Stomach (tissue), 8 donors: ENCODE measurements at regions not wholly inside any gene's neighbourhood (a gene's known extent, or its start where the extent isn't known, plus 50 kb on each side); places are given as distances from the start of the nearest gene placed in this dataset.

Source experiments
- DNase-seq, 2 donors: peaks; one replicate each; pipeline versions ENCODE4 v3.0.0 to v3.0.0-alpha.2; 2013 to 2019
- H3K27ac ChIP-seq, 5 donors: fragments of 200-600 bp in 4 of 5; sonication (generic) in 4 of 5; one replicate each; pipeline ENCODE4 v1.5.1; 2013 to 2019; ENCODE audit warnings: mild to moderate bottlenecking in 1 of 5, moderate library complexity in 1 of 5
- H3K27me3 ChIP-seq, 3 donors: fragments of 200-600 bp; sonication (generic); one replicate each; pipeline ENCODE4 v1.5.1; 2017 to 2019; ENCODE audit warnings: mixed run types in 1 of 3
- H3K36me3 ChIP-seq, 4 donors: fragments of 200-600 bp; sonication (generic); 1 replicate in 3 of 4; 2 replicates in 1 of 4; pipeline ENCODE4 v1.5.1; 2016 to 2019
- H3K4me1 ChIP-seq, 4 donors: fragments of 200-600 bp; sonication (generic); one replicate each; pipeline ENCODE4 v1.5.1; 2016 to 2019
- H3K4me3 ChIP-seq, 4 donors: fragments of 200-600 bp; sonication (generic) in 3 of 4; one replicate each; pipeline ENCODE4 v1.5.1; 2016 to 2019; ENCODE audit warnings: mild to moderate bottlenecking in 1 of 4
- H3K9me3 ChIP-seq, 4 donors: fragments of 200-600 bp; sonication (generic); one replicate each; pipeline ENCODE4 v1.5.1; 2016 to 2019
- EP300 ChIP-seq: sonication (generic); formaldehyde crosslinking; IDR thresholded peaks from one replicate; pipeline ENCODE4 v1.6.1; 2017; ENCODE audit warnings: antibody characterized with exemption
- POLR2A ChIP-seq, 4 donors: fragments of 450-650 bp; IDR thresholded peaks; one replicate each; pipeline ENCODE4 v1.6.1; 2016; ENCODE audit warnings: antibody characterized with exemption in 4 of 4, control low read depth in 2 of 4, mild to moderate bottlenecking in 1 of 4, moderate library complexity in 1 of 4
- POLR2AphosphoS5 ChIP-seq, 3 donors: sonication (generic); formaldehyde crosslinking; IDR thresholded peaks; one replicate each; pipeline ENCODE4 v1.6.1; 2016; ENCODE audit warnings: antibody characterized with exemption in 3 of 3
- WGBS, 5 donors: extraction: QIAGEN DNeasy Blood & Tissue Kit in 3 of 5; methylation state at CpG; one replicate each; pipeline versions ENCODE4 v1.1.5 to v1.1.7; 2013 to 2018; 5-methylcytosine and 5-hydroxymethylcytosine counted together
- intact Hi-C: fragments of 100-400 bp; cut with DNase I; formaldehyde crosslinking; loops from one replicate; pipeline ENCODE4 v1.15.1; 2023; ENCODE audit warnings: low total_unique reads
- TF ChIP-seq, protein P1 (sequence below), 7 experiments: fragments of 450-650 bp in 4 of 7; fragments of 200-600 bp in 3 of 7; sonication (generic) in 3 of 7; IDR thresholded peaks; one replicate each; pipeline ENCODE4 v1.5.1; 2016 to 2019; ENCODE audit warnings: antibody characterized with exemption in 7 of 7, control low read depth in 2 of 7, mild to moderate bottlenecking in 1 of 7
- donor health status: healthy with polysubstance abuse.
- donor health status: Bipolar disorder and iron deficiency.
- donor health status: healthy.

DNA sequence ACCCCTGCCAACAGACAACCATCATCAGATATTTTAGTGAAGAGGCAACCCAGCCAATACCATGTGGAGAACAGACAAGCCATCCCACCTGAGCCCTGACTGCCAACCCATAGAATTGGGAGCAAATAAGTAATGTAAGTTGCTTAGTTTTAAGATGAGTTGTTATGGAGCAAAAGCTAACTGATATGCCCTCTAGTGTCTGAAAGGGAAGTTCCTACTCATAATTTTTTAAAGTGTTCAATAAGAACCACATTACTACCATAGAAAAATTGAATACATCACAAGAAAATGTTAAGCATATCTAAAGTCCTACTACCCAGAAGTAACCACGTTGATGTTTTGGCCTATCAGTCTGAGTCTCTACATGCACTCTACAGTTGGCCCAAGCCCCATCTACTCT lies 50.8 kb upstream of the SLC36A4 start:
- H3K27ac ChIP-seq: no peak overlapping the region
- peaks cover 0 to 16% (median 0%) of the 10 kb centered on the region in 4 donors for H3K4me1 ChIP-seq
- TF ChIP-seq, protein P1, sequence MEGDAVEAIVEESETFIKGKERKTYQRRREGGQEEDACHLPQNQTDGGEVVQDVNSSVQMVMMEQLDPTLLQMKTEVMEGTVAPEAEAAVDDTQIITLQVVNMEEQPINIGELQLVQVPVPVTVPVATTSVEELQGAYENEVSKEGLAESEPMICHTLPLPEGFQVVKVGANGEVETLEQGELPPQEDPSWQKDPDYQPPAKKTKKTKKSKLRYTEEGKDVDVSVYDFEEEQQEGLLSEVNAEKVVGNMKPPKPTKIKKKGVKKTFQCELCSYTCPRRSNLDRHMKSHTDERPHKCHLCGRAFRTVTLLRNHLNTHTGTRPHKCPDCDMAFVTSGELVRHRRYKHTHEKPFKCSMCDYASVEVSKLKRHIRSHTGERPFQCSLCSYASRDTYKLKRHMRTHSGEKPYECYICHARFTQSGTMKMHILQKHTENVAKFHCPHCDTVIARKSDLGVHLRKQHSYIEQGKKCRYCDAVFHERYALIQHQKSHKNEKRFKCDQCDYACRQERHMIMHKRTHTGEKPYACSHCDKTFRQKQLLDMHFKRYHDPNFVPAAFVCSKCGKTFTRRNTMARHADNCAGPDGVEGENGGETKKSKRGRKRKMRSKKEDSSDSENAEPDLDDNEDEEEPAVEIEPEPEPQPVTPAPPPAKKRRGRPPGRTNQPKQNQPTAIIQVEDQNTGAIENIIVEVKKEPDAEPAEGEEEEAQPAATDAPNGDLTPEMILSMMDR (IDR thresholded peaks at IDR 0.05): no peak
- no peak for TF ChIP-seq POLR2AphosphoS5 (IDR thresholded peaks at IDR 0.05)
- no peak for TF ChIP-seq EP300
- no peak for TF ChIP-seq POLR2A (IDR thresholded peaks at IDR 0.05)
- no peak overlapping the region for H3K4me3 ChIP-seq
- H3K9me3 ChIP-seq: no peaks in the 10 kb centered on the region
- no peaks in the 10 kb centered on the region for H3K27me3 ChIP-seq
- 3 to 23% (median 10%) methylated on average over 1 of the region's 1 CpG for WGBS, 5 donors
- no peaks in the 10 kb centered on the region for H3K36me3 ChIP-seq
- intact Hi-C loops: no loop called here
- no peak for DNase-seq

DNA sequence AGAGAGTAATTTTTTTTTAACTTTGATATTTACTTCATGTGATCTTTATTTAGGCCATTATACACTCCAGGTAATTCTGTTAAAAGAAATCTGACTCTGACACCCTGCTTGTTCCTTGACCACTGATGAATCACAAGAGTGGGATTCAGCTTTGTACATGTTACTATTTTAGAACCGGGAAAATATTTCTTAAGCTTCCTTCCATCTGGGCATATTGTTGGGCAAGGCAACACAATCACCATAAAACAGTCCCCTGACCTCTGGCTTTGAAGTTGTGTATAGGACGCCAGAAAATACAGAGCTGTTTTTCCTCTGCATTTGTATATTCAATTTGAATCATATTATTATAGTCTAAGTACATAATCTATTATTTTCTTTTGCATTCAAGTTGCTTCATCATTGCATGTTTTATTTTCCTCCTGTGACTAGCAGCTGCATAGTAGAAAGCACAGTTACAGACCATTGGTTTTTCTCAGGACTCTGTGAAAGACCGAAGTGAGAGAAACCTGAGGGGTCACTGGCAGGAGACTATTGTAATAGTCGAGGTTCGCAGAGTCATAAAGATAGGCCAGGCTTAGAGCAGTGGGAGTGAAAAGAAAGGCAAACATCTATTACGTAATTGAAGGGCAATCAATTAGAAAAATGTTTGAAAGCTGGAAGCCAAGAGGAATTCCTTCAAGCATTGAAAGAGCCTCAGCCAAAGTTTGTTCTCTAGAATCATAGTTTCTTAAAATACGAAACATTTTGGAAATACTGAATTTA lies 51.8 kb upstream of the SLC36A4 start:
- WGBS, 5 donors: 27 to 34% (median 33%) methylated on average over 7 of the region's 7 CpGs

DNA sequence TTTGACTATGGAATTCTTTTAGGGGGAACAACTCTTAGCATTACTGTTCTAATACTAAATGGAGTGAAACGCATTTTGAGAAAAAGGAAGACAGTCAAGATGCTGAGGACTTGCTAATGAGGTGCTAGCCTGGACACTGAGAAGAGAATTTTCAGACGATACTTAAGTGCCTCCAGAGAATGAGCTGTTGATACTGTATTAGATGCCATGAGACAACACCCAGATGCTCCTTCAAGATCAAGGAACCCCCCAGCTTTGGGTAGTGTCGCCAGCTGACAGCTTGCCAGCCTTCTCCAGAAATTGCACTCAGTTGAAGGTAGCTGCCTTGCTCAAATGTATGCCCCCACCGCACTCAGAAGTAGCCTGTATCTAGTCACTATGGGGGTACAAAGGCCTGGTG lies 52.5 kb upstream of the SLC36A4 start:
- Histone ChIP-seq H3K27ac (peak overlapping the region in 1 of 5 donors; percentile 41), H3K9me3 (no peaks in the 10 kb centered on the region), H3K4me1 (peaks cover 0 to 16% (median 0%) of the 10 kb centered on the region in 4 donors), H3K4me3 (no peak overlapping the region), H3K36me3 (no peaks in the 10 kb centered on the region), H3K27me3 (no peaks in the 10 kb centered on the region)
- WGBS, 5 donors: 64 to 85% (median 83%) methylated on average over 3 to 4 of the region's 4 CpGs
- intact Hi-C loops: no loop called here
- TF ChIP-seq, protein P1 (IDR thresholded peaks at IDR 0.05): no peak
- TF ChIP-seq EP300 (no peak), POLR2A (IDR thresholded peaks at IDR 0.05) (no peak), POLR2AphosphoS5 (IDR thresholded peaks at IDR 0.05) (no peak)
- no peak for DNase-seq

More for the DNA sequence above, 51.8 kb upstream of the SLC36A4 start:
- Histone ChIP-seq H3K4me3 (no peak overlapping the region), H3K9me3 (no peaks in the 10 kb centered on the region), H3K27ac (peak overlapping the region in 2 of 5 donors; percentile 33 to 41), H3K4me1 (peaks cover 0 to 16% (median 0%) of the 10 kb centered on the region in 4 donors), H3K27me3 (no peaks in the 10 kb centered on the region), H3K36me3 (no peaks in the 10 kb centered on the region)
- no peak for TF ChIP-seq EP300
- TF ChIP-seq POLR2AphosphoS5 (IDR thresholded peaks at IDR 0.05): no peak
- TF ChIP-seq, protein P1 (IDR thresholded peaks at IDR 0.05): no peak
- TF ChIP-seq POLR2A (IDR thresholded peaks at IDR 0.05): no peak
- peak in 1 of 2 donors; percentile 42 for DNase-seq
- intact Hi-C loops: no loop called here

DNA sequence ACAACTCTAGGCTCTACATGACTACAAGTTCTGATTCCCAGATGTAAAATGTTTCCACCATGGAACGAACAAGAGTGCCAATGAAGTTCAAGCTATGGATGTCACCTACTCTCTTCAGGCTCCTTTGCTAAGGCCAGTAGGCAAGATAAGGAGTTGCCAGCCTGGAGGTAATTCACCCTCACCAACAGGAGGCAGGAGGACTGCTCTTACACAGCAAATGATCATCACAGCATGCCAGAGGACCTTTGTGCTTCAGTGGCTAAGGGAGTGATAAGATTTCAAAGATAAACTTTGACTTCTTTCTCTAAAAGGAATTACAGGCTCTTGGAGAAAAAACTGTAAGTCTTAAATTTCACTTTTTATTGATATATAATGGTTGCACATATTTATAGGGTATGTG lies 54.1 kb upstream of the SLC36A4 start:
- H3K27me3 ChIP-seq: no peaks in the 10 kb centered on the region
- H3K4me1 ChIP-seq: peaks cover 0 to 16% (median 0%) of the 10 kb centered on the region in 4 donors
- no peaks in the 10 kb centered on the region for H3K9me3 ChIP-seq
- intact Hi-C loops: no loop called here
- TF ChIP-seq, protein P1 (IDR thresholded peaks at IDR 0.05): no peak
- no peak for TF ChIP-seq EP300
- no peak for TF ChIP-seq POLR2AphosphoS5 (IDR thresholded peaks at IDR 0.05)
- no peak overlapping the region for H3K4me3 ChIP-seq
- no peak overlapping the region for H3K27ac ChIP-seq
- no peak for DNase-seq
- no peaks in the 10 kb centered on the region for H3K36me3 ChIP-seq
- WGBS, 5 donors: 85 to 95% (median 91%) methylated on average over 1 of the region's 1 CpG
